ENCODE measurements at regions not wholly inside any gene's neighbourhood (a gene's known extent, or its start where the extent isn't known, plus 50 kb on each side); places are given as distances from the start of the nearest gene placed in this dataset.

- no peaks in the 10 kb centered on the region for H3K36me3 Mint-ChIP-seq
- H2AFZ ChIP-seq (ENCODE audit: insufficient read depth, low read depth, low read length, poor library complexity, severe bottlenecking): no peak overlapping the region
- H3K9ac ChIP-seq (ENCODE audit: insufficient read depth, low read length, poor library complexity, severe bottlenecking): no peak overlapping the region
- no peaks in the 10 kb centered on the region for H4K20me1 ChIP-seq (ENCODE audit: insufficient read depth, low read length)
- no peaks in the 10 kb centered on the region for H3K4me1 ChIP-seq (ENCODE audit: control insufficient read depth in 1 of 2, insufficient read depth in 2 of 2, low read length in 2 of 2)
- no peak for TF ChIP-seq CTCF (IDR thresholded peaks at IDR 0.05)
- no peak overlapping the region for H3K4me3 Mint-ChIP-seq
- H3K4me2 ChIP-seq (replicated peaks; ENCODE audit: extremely low read depth, low read length, poor library complexity, severe bottlenecking): no peak overlapping the region
- H3K4me1 Mint-ChIP-seq: no peaks in the 10 kb centered on the region
- H3K9me3 Mint-ChIP-seq: peaks cover 0 to 7% (median 5%) of the 10 kb centered on the region in 7 donors
- H3K79me2 ChIP-seq (ENCODE audit: insufficient read depth, low read length): no peaks in the 10 kb centered on the region
- H3K27me3 ChIP-seq (ENCODE audit: control insufficient read depth in 2 of 2, insufficient read depth in 2 of 2, low read length in 2 of 2): no peaks in the 10 kb centered on the region
- H3K27ac ChIP-seq (ENCODE audit: low read depth in 1 of 2, low read length in 2 of 2): no peak overlapping the region
- no peaks in the 10 kb centered on the region for H3K36me3 ChIP-seq (replicated peaks in 1 of 2; ENCODE audit: control insufficient read depth in 1 of 2, insufficient read depth in 2 of 2, low read length in 2 of 2)
- no peak for DNase-seq
- no peaks in the 10 kb centered on the region for H3K27me3 Mint-ChIP-seq (ENCODE audit: low read depth in 3 of 3)
- intact Hi-C loops (cut with micrococcal nuclease): no loop called here
- 90% methylated on average over 2 of the region's 2 CpGs for WGBS (ENCODE audit: insufficient coverage)
- H3K27ac Mint-ChIP-seq: no peak overlapping the region
- H3K9me3 ChIP-seq (replicated peaks in 1 of 2; ENCODE audit: control insufficient read depth in 1 of 2, insufficient read depth in 1 of 2, low read length in 2 of 2): peaks cover 0 to 5% of the 10 kb centered on the region in 2 donors
- H3K4me3 ChIP-seq (replicated peaks in 1 of 3; ENCODE audit: low read depth in 2 of 3, low read length in 3 of 3): no peak overlapping the region
Observed at GRCh38 chr14:83172363-83172762, 1638.7 kb upstream of the SEL1L start.

- H3K27me3 Mint-ChIP-seq (ENCODE audit: low read depth in 3 of 3): no peaks in the 10 kb centered on the region
- H3K36me3 Mint-ChIP-seq: no peaks in the 10 kb centered on the region
- no peaks in the 10 kb centered on the region for H3K9me3 ChIP-seq (replicated peaks in 1 of 2; ENCODE audit: control insufficient read depth in 1 of 2, insufficient read depth in 1 of 2, low read length in 2 of 2)
- no peaks in the 10 kb centered on the region for H3K4me1 Mint-ChIP-seq
- no peaks in the 10 kb centered on the region for H3K27me3 ChIP-seq (ENCODE audit: control insufficient read depth in 2 of 2, insufficient read depth in 2 of 2, low read length in 2 of 2)
- H3K9me3 Mint-ChIP-seq: peaks cover 0 to 7% (median 3%) of the 10 kb centered on the region in 7 donors
- TF ChIP-seq CTCF (IDR thresholded peaks at IDR 0.05): no peak
- H3K4me3 ChIP-seq (replicated peaks in 1 of 3; ENCODE audit: low read depth in 2 of 3, low read length in 3 of 3): no peak overlapping the region
- H3K4me3 Mint-ChIP-seq: no peak overlapping the region
- no peak for DNase-seq
- no peaks in the 10 kb centered on the region for H3K4me1 ChIP-seq (ENCODE audit: control insufficient read depth in 1 of 2, insufficient read depth in 2 of 2, low read length in 2 of 2)
- H3K27ac Mint-ChIP-seq: no peak overlapping the region
- no peak overlapping the region for H2AFZ ChIP-seq (ENCODE audit: insufficient read depth, low read depth, low read length, poor library complexity, severe bottlenecking)
- H3K79me2 ChIP-seq (ENCODE audit: insufficient read depth, low read length): no peaks in the 10 kb centered on the region
- no peaks in the 10 kb centered on the region for H4K20me1 ChIP-seq (ENCODE audit: insufficient read depth, low read length)
- no peak overlapping the region for H3K9ac ChIP-seq (ENCODE audit: insufficient read depth, low read length, poor library complexity, severe bottlenecking)
- no peaks in the 10 kb centered on the region for H3K36me3 ChIP-seq (replicated peaks in 1 of 2; ENCODE audit: control insufficient read depth in 1 of 2, insufficient read depth in 2 of 2, low read length in 2 of 2)
- no peak overlapping the region for H3K4me2 ChIP-seq (replicated peaks; ENCODE audit: extremely low read depth, low read length, poor library complexity, severe bottlenecking)
- H3K27ac ChIP-seq (ENCODE audit: low read depth in 1 of 2, low read length in 2 of 2): no peak overlapping the region
- intact Hi-C loops (cut with micrococcal nuclease): no loop called here
Observed at GRCh38 chr14:83173687-83174086, 1640.0 kb upstream of the SEL1L start.

Measured in CD14-positive monocyte (primary cell).